ENCODE measurements at regions not wholly inside any gene's neighbourhood (a gene's known extent, or its start where the extent isn't known, plus 50 kb on each side); places are given as distances from the start of the nearest gene placed in this dataset.
A peak's percentile ranks its signal among the peaks of the same experiment; 100 is the strongest.

DNA sequence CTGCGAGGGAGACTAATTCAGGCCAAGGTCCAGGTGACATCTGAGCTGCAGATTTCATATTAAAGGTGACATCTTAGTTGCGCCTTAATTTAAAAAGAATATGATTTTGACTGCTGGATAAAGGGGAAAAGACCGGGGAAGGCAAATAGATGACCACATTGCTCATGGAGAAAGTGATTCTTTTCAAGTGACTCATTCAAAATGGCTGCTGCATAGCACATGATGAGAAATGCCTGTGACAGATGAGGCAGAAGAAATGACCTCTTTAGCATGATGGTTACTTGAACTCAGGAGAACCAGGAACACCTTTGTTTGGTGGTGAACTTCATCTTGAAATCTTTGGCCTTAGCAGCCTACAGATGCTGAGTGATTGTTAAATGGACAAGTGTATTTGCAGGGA is 385.8 kb upstream of the TRIB2 start:
- Mint-ChIP-seq H3K4me3 (ENCODE audit: low read depth) (no peak overlapping the region), H3K27ac (no peak overlapping the region)

GRCh38 chr2:12331698-12332097 is 385.0 kb upstream of the TRIB2 start:
- H3K9me3 Mint-ChIP-seq (ENCODE audit: low read depth) = peaks cover 4% of the 10 kb centered on the region
- H3K27ac Mint-ChIP-seq = no peak overlapping the region
- no peaks in the 10 kb centered on the region for H3K4me1 Mint-ChIP-seq (ENCODE audit: low read depth)
- H3K4me3 Mint-ChIP-seq (ENCODE audit: low read depth) = no peak overlapping the region
- TF ChIP-seq, protein P1, sequence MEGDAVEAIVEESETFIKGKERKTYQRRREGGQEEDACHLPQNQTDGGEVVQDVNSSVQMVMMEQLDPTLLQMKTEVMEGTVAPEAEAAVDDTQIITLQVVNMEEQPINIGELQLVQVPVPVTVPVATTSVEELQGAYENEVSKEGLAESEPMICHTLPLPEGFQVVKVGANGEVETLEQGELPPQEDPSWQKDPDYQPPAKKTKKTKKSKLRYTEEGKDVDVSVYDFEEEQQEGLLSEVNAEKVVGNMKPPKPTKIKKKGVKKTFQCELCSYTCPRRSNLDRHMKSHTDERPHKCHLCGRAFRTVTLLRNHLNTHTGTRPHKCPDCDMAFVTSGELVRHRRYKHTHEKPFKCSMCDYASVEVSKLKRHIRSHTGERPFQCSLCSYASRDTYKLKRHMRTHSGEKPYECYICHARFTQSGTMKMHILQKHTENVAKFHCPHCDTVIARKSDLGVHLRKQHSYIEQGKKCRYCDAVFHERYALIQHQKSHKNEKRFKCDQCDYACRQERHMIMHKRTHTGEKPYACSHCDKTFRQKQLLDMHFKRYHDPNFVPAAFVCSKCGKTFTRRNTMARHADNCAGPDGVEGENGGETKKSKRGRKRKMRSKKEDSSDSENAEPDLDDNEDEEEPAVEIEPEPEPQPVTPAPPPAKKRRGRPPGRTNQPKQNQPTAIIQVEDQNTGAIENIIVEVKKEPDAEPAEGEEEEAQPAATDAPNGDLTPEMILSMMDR (IDR thresholded peaks at IDR 0.05; ENCODE audit: unreplicated experiment) = no peak
- DNase-seq (ENCODE audit: low spot score, unreplicated experiment) = no peak
- peaks cover 22% of the 10 kb centered on the region for H3K27me3 Mint-ChIP-seq
- H3K36me3 Mint-ChIP-seq (ENCODE audit: insufficient read depth) = no peaks in the 10 kb centered on the region

More for the DNA sequence above, 385.8 kb upstream of the TRIB2 start:
- Mint-ChIP-seq H3K27me3 (peaks cover 22% of the 10 kb centered on the region), H3K9me3 (ENCODE audit: low read depth) (peaks cover 4% of the 10 kb centered on the region), H3K36me3 (ENCODE audit: insufficient read depth) (no peaks in the 10 kb centered on the region), H3K4me1 (ENCODE audit: low read depth) (no peaks in the 10 kb centered on the region)
- TF ChIP-seq, protein P1 (IDR thresholded peaks at IDR 0.05; ENCODE audit: unreplicated experiment) = no peak
- DNase-seq (ENCODE audit: low spot score, unreplicated experiment) = no peak

DNA sequence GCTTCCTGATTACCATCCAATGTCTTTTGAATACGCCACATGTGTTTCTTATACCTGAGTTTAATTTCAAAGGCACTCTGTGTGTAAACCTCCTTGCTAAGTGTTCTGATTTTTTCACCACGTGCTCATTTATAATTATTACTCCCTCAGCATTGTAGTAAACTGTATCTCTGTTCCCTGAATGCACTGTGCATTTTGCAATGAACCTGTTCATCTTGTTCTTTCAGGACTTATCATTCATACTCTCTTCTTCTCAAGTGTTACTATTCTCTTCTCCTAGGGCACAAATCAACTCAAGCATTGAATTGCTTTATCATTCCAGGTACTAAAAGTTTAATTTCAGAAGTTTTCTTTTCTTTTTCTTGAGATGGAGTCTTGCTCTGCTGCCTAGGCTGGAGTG is 383.4 kb upstream of the TRIB2 start:
- H3K27ac Mint-ChIP-seq = peak overlapping the region; percentile 15
- no peaks in the 10 kb centered on the region for H3K4me1 Mint-ChIP-seq (ENCODE audit: low read depth)
- no peaks in the 10 kb centered on the region for H3K36me3 Mint-ChIP-seq (ENCODE audit: insufficient read depth)
- DNase-seq (ENCODE audit: low spot score, unreplicated experiment) = no peak
- H3K9me3 Mint-ChIP-seq (ENCODE audit: low read depth) = peaks cover 4% of the 10 kb centered on the region
- TF ChIP-seq, protein P1 (IDR thresholded peaks at IDR 0.05; ENCODE audit: unreplicated experiment) = no peak
- peaks cover 19% of the 10 kb centered on the region for H3K27me3 Mint-ChIP-seq
- H3K4me3 Mint-ChIP-seq (ENCODE audit: low read depth) = no peak overlapping the region

DNA sequence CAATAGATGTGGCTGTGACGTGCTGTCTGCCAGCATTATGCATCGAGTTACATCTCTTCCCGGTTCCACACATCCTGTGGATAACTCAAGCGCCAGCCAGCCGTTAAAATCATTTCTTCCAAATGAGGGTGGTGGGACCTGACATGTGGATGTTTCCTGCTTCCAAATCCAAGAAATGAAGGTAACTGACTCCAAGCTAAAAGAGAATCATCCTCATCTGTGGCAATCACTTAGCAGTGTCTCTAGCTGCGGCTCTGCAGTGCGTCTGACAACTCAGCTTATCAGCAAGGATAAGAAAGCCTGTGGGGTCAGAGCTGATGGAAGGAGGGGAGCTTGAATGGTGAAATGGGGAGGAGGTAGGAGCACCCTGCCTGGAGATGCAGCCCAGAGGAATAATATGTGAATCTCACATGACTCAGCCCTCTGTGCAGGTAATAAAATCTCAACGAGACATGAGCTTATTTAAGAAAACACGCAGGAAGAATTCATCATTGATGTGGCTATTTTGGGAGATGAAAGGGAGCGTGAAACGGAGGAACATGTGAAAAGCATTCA is 382.2 kb upstream of the TRIB2 start:
- Mint-ChIP-seq H3K4me1 (ENCODE audit: low read depth) (no peaks in the 10 kb centered on the region), H3K27me3 (peaks cover 19% of the 10 kb centered on the region), H3K4me3 (ENCODE audit: low read depth) (no peak overlapping the region), H3K9me3 (ENCODE audit: low read depth) (peaks cover 4% of the 10 kb centered on the region), H3K36me3 (ENCODE audit: insufficient read depth) (no peaks in the 10 kb centered on the region), H3K27ac (no peak overlapping the region)
- TF ChIP-seq, protein P1 (IDR thresholded peaks at IDR 0.05; ENCODE audit: unreplicated experiment) = no peak
- no peak for DNase-seq (ENCODE audit: low spot score, unreplicated experiment)

DNA sequence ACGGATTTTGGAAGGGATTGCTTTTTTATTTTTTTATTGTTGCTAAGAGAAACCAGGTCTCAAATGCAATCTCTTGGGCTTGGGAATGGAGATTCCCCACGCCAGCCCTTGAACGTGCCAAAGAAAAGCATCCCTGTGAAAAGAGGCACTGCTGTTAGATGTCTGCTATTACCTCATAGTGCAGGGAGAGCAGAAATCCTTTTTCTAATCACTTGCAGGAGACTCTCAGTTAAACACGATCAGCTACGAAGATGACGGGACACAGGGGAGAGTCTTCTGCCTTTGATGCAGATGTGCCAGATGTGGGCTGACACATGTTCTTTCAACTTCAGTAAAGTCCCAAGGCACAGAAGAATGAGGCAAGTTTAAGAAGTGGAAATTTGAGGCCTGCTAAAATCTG is 381.6 kb upstream of the TRIB2 start:
- Mint-ChIP-seq H3K4me3 (ENCODE audit: low read depth) (no peak overlapping the region), H3K27ac (no peak overlapping the region), H3K4me1 (ENCODE audit: low read depth) (no peaks in the 10 kb centered on the region), H3K36me3 (ENCODE audit: insufficient read depth) (no peaks in the 10 kb centered on the region), H3K9me3 (ENCODE audit: low read depth) (peaks cover 4% of the 10 kb centered on the region), H3K27me3 (peaks cover 15% of the 10 kb centered on the region)
- DNase-seq (ENCODE audit: low spot score, unreplicated experiment) = no peak
- TF ChIP-seq, protein P1 (IDR thresholded peaks at IDR 0.05; ENCODE audit: unreplicated experiment) = no peak

All from progenitor cell of endocrine pancreas (in vitro differentiated cells).